ENCODE measurements at regions not wholly inside any gene's neighbourhood (a gene's known extent, or its start where the extent isn't known, plus 50 kb on each side); places are given as distances from the start of the nearest gene placed in this dataset.

DNA sequence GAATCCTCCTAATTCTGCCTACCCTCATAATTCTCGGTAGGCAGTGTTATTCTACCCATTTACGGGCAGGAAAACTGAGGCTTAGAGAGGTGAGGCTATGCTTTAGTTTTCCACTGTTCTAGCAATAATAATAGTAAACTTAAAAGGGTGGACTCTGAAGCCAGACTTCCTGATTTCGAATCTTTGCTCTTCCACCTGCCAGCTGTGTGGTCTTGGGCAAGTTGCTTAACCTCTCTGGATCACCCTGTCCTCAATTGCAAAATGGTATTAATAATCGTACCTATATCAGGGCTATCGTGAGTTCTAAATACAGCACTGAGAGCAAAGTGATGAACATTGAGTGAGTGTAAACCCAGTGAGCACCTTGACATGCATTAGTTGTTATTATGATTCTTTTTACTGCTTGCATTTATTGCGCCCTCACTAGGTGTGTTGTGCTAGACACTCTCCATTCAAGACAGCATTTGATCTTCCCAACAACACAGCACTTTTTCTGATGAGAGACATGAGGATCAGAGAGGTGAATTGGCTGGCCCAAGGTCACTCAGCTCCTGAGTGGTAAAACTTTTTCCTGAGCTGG, 102.3 kb upstream of the CSF3R start:
- no peak for DNase-seq (ENCODE audit: low read depth in 4 of 4, low spot score in 3 of 4)

DNA sequence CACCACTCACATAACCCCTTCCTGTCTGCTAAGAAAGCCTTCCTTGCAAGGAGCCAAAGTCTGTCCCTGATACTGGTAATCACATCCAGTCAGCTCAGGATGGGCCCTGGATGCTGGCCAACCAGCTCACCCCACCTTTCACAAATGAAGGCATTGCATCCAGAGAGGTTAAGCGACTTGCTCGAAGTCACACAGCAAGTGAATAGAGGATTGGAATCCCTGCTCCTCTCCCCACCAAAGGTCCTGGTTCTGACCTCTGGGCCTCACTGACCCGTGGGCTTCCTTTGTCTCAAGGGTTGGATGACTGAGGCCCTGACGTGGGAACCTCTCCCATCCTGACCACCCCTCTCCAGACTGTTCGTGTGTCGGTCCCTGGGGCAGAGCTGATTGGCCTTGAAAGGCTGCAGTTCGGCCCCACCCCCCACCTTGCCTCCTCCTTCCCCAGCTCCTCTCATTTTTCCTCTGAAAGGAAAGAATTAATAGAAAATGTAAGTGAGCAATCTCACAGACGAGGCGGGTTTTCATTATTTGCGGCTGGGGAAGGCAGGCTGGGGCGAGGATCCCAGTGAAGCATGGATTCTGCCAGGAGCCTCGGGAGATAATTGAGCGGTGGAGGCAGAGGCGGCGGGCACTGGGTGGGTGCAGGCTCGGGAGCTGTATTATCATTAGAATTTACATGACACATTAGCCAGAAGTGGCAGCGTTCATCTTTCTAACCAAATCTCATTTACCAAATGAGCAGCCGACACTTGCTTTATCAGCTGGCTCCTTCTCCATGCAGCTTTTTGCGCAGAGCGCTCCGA, 101.5 kb upstream of the CSF3R start:
- DNase-seq (ENCODE audit: low read depth in 4 of 4, low spot score in 3 of 4), result no peak

DNA sequence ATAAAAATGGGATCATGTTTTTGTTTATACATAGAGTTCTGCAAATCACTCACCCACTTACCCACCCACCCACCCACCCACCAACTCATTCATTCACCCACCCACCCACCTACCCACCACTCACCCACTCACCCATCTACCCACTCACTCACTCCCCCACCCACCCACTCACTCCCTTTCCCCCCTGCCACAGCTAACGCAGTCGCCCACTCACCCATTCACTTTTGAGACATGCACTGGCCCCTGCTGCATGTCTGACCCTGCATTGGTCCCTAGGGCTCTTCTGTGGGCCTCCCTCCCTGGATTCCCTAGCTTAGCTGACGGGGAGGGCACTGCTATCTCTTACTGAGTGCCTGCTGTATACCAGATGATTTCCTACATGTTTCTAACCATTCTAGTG, 100.4 kb upstream of the CSF3R start:
- DNase-seq (ENCODE audit: low read depth in 4 of 4, low spot score in 3 of 4), result no peak

DNA sequence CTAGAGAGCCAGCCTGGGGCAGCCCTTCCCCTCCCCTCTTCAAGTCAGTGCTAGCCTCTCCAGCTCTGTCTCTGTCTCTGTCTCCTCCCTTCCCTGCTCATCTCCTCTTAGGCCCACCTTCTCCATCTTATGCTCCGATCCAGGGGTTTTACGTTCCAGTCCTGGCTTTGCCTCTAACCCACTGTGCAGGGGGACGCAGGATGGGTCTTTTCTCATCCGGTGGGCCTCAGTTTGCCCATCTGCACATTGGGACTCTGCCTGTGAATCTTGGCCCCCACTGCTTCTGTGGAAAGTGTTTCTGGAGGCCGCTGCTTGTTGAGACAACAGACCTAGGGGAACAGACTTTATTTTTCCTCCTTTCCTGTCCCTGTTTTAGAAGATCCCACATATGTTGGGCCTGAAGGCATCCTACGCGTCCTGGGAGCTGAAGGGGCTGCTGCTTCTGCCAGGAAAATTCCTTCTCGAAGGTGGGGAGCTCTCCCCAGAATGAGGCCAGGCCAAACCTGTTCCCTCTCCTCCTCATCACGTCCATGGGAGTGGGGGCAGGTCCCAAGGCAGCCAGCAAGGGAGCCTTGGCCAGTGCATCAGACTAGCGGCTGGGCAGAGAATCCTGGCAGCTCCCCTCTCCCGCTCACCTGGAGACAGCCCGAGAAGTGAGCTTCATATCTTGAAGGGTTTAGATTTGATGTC, 99.5 kb upstream of the CSF3R start:
- no peak for DNase-seq (ENCODE audit: low read depth in 4 of 4, low spot score in 3 of 4)

DNA sequence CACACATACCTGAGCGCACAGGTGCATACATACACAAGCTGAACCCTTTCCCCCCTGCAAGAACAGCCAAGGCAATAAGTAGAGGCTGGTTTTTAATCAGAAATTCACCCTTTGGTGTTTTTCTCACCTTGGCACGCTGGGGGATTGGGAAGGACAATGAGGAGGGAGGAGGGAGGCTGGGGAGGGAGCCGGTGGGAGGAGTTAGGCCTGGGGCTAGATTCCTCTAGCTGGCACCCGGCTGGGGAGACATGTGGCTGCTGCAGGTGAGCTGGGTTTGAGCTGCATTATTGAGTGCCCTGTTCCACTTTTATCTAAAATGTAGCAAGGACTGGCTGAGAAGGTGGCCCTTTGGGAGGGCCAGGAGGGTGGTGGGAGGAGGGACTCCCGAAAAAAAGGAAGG, 97.8 kb upstream of the CSF3R start:
- no peak for DNase-seq (ENCODE audit: low read depth in 4 of 4, low spot score in 3 of 4)

DNA sequence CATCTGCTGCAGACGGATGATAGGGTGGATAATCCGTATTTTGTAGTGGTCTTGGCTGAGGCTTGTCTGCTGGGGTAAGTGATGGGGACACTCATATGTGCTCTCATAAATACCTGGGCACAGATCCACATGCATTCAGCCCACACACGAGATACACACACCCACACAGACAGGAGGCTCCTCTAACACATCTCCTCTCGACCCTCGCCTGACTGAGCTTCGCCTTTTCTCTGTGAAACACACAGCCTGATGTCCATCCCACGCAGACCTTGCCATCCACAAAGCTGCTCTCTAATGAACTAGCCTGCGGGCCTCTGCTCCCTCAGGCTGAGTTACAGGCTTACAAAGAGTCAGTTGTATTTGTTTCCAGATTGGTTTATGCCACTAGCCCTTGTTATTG, 96.3 kb upstream of the CSF3R start:
- DNase-seq (ENCODE audit: low read depth in 4 of 4, low spot score in 3 of 4), result no peak

DNA sequence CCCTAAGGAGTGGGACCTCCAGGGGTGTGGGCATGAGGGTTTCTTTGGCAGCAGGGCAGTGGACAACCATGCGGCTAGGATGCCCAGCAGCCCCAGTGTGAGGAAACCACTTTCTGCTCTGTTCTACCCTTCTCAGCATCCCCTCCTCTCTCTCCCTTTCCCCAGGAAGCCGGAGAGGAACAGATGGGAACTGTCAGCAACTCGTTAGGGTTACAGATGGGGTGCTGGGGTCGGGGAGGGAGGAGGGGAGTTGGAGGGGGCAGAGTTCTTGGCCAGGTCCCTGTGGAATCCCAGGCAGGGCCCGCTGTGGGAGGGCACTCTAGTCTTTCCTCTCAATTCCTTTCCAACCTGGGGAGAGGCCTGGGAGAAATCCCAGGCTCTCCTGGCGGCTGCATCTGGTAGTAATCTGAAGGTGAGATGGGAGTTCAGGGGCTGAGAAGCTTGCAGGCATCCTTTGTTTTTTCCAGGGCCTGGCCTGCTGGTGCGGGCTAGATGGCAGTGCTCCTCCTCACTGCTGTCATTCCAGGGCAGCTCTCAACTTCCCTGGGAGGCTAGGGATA, 93.9 kb upstream of the CSF3R start:
- DNase-seq (ENCODE audit: low read depth in 4 of 4, low spot score in 3 of 4), result no peak

DNA sequence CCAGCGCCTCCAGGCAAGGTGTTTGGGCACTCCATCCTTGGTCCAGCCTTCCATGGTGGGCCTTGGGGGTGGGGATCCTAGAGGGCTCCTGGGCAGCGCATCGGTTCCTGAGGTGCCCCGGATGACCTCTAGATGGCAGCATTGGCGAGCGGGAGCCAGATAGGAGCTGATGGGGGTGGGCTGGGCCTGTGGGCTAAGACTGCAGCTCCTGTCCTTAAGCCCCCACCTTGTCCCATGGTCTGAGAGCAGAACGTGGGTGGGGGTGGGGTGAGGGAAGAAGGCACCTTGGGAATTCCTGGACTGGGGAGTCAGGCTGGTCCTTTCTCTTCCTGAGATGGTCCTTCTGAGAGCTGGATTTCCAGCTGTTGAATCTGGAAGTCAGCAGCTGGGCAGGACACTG, 93.4 kb upstream of the CSF3R start:
- peak in 3 of 4 donors; percentile 33 to 44 (median 39) for DNase-seq (ENCODE audit: low read depth in 4 of 4, low spot score in 3 of 4)

DNA sequence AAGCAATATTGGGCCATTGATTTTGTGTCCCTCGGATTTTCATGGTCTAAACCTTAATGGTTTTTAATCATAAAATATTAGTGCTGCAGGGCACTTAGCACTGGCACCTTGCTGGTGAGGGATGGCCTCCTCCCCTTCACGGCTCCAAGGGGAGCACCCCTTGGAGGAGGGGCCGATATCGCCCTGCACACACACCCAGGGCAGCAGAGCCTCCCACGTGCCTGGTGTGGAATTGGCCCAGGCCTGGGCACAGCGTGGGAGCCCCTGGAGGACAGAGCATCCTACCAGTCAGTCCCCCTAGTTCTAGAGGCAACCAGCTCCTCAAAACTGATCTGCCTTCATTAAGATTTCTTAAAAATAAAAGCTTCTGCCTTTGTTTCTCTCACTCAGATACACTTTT, 90.7 kb upstream of the CSF3R start:
- DNase-seq (ENCODE audit: low read depth in 4 of 4, low spot score in 3 of 4), result no peak

DNA sequence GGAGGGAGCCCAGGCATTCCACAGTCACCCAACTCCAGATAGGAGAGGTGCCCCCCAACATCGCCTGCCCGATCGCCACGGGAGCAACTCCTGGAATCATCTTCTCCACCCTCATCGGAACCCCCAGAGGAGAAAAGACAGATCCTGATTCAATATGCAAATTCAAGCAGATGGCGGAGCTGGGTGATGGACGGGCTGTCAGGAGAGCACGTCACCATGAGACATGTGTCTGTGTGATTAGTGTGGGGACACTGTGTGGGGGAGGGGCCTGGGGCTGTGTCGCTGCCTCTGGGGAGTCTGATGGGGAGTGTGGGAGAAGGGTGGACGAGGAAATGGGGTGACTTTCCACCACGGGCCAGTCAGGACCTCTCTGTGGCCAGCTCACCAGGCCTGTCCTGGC, 90.2 kb upstream of the CSF3R start:
- no peak for DNase-seq (ENCODE audit: low read depth in 4 of 4, low spot score in 3 of 4)

DNA sequence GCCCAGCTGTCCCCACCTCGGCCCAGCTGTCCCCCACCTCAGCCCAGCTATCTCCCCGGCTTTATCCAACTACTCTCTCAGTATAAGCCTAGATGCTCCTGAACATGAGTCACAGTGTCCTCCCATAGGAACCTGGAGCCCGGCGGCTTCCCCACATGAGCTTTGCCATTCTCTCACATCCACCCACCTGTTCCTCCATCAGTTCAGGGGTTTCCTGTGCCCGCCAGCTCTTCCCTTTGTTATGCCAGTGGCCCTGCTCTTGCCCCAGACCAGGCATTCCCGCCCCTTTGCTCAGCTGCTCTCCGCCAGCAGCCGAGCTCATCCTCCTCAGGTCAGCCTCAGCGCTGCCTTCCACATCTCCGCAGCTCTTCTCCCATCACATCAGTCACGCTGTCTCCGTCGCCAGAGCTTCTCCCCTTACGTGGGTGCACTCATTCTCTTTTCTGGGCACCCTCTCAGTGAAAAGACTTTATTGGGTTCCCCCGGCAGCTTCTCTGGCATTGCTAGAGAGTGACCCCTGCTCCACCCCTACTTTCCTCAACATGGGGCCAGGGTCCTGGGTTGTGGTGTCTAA, 89.5 kb upstream of the CSF3R start:
- DNase-seq (ENCODE audit: low read depth in 4 of 4, low spot score in 3 of 4), result no peak

DNA sequence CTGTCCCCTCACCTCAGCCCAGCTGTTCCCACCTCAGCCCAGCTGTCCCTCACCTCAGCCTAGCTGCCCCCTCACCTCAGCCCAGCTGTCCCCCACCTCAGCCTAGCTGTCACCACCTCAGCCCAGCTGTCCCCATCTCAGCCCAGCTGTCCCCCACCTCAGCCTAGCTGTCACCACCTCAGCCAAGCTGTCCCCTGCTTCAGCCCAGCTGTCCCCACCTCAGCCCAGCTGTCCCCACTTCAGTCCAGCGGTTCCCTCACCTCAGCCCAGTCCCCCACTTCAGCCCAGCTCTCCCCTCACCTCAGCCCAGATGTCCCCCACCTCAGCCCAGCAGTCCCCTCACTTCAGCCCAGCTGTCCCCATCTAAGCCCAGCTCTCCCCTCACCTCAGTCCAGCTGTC, 88.4 kb upstream of the CSF3R start:
- no peak for DNase-seq (ENCODE audit: low read depth in 4 of 4, low spot score in 3 of 4)

DNA sequence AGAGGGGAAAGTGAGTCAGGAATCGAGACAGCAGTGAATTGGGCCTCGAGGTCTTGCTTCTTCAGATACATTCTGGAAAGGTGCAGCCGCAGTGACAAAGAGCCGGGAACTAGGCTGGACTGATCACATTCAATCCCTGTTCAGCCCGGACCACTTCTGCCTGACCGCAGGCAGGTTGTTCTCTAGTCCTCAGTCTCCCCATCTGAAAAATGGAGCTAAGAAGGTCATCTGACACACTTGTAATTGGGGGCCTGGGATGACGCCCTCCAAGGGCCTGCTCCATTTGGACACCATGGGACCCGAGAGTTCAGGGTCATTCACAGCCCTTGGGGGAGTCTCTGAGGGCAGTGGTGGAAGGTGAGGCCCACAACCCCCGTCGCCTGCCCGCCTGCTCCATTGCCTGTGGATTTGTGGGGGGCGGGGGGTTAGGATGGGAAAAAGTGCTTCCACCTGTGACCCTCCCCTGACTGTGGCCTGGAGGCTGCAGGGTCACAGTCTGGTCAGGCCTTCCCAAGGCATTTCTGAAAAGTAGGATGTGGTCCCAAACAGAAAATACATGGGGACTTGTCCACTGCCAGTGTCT, 87.9 kb upstream of the CSF3R start:
- DNase-seq (ENCODE audit: low read depth in 4 of 4, low spot score in 3 of 4), result no peak

DNA sequence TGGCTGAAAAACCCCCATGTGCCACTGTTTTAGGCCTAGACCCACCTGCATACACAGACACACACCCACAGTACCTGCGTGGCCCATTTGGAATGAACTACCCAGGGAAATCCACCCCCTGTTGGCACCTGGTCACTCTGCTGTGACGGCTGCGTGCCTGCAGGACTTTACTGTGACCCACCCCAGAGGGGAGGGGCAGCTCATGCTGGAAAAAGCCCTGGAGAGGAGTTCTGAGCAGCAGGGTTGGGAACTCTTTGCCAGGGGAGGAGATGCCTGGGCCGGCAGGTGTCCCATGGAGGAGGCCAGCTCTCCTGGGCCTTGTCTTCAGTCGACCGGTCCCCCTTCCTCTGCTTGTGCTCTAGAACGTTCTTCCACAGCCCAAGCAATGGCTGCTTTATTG, 87.3 kb upstream of the CSF3R start:
- no peak for DNase-seq (ENCODE audit: low read depth in 4 of 4, low spot score in 3 of 4)

DNA sequence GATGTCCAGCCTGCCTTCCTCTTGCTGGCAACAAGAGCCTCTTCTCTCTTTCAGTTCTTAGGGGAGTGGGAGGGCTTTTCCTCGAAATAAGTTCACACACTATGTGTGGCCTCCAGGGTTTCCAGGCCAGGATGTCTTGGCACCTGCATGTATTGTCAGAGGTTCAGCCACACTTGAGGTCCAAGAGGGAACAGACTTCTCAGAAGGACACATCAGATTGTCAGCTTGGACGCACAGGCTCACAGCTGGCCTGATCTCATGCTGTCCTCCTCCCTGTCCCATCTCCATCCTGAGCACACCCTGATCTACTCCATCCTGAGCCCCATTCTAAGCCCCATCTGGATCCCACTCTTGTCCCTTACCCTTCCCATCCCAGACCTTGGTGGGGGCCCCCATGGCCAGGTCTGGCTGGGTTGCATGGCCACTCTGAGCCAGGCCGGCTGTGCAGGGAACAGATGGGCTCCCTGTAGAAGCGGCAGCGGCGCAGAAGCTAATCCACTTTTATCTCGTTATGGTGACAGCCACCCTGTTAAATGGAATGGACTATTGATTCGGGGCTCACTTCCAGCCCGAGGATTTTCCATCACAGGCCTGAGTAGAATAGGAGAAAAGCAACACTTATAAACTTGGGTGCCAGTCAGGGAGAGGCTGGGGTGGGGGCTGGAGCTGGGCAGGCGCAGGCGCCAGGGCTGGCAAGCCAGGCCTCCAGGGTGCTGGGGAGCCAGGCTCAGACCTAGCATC, 85.1 kb upstream of the CSF3R start:
- DNase-seq (ENCODE audit: low read depth in 4 of 4, low spot score in 3 of 4), result no peak

DNA sequence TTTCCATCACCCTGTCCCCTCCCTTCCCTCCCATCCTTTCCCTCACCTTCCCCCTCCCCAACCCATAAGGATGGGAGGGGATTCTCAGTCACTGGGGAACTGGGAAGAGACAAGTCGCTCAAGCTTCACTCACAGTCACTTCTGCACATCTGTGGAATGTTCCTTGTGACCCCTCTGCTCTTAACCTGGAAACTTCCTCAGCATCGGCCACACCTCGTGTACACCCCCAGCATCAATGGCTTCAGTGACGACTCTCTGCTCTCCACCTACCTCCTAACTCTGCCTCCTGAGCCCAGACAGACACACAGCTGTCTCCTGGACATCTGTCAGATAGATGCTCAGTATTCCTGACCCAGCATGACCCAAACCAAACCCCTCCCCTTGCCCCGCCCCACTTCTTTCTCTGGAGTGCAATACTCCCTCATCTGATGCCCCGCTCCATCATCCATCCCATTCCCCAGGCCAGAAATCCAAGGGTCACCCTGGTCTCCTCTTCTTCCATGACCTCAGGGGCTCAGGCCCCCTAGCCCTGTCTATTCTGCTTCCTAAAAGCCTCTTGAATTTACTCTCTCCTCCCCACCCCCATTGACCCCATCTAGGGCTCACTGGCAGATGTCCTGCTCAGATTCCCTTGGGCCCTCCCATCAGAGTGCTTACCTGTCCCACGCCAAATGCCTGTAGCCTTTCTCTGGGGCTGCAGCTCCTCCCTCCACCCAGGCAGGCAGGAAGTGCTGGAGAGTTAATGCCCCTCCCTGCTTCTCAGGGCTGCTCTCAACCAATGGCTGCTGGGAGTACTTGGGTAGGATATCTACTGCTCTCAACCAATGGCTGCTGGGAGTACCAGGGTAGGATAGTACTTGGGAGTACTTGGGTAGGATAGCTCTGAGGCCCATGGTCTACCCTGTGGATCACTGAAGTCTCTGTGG, 83.1 kb upstream of the CSF3R start:
- no peak for DNase-seq (ENCODE audit: low read depth in 4 of 4, low spot score in 3 of 4)

DNA sequence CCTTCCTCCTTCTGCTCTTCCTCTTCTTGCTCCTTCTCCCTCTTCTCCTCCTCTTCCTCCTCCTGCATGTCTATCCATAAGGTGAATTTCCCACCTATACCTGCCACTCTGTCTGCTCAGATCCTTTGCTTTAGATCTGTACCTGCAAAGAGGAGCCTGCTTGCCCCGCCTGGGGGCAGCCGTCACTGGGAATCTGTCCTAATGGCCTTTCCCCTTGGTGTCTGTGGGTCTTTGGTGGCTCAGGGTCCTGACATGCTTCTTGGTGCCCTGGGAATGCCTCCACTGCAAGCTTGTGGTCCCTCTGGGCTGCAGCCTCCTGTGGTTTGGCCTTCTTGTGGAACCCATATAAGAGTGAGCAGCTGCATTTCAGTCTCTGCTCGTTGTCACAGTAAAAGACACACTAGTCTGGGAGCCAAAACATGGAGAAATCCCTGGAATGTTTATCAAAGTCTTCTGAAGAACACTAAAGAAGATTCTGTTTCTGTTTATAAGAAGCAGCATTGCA, 79.5 kb upstream of the CSF3R start:
- no peak for DNase-seq (ENCODE audit: low read depth in 4 of 4, low spot score in 3 of 4)

DNA sequence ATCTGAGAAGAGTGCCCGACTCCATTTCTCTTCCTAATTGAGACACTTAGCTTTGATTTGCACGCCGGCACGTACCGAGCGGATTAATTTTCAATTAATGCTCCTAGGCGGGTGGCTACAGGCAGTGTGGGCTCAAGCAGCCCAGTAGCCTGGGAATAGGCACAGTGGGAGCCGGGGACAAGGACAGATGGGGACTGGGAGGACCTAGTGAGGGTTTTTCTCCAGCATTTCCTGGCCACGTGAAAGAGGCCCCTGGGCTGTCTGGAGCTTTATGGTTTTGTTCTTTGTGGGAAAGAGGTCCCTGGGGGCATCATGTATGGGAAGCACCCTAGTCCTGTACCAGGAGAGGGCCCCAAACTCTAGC, 78.6 kb upstream of the CSF3R start:
- DNase-seq (ENCODE audit: low read depth in 4 of 4, low spot score in 3 of 4), result no peak
